ENCODE measurements at regions not wholly inside any gene's neighbourhood (a gene's known extent, or its start where the extent isn't known, plus 50 kb on each side); places are given as distances from the start of the nearest gene placed in this dataset.

GRCh38 chr2:46825939-46826568 is 89.6 kb downstream of the MCFD2 start:
- DNase-seq (ENCODE audit: low spot score): no peak
- no peak for ATAC-seq (ENCODE audit: low FRiP score)
- TF ChIP-seq CTCF (IDR thresholded peaks at IDR 0.05): no peak

- TF ChIP-seq CTCF (IDR thresholded peaks at IDR 0.05): no peak
- no peak for DNase-seq (ENCODE audit: low spot score)
- ATAC-seq (ENCODE audit: low FRiP score): no peak
Observed at GRCh38 chr2:46825231-46825938, 90.2 kb downstream of the MCFD2 start.

GRCh38 chr2:46824611-46825010 is 91.0 kb downstream of the MCFD2 start:
- no peak for TF ChIP-seq CTCF (IDR thresholded peaks at IDR 0.05)
- DNase-seq (ENCODE audit: low spot score) (no peak), ATAC-seq (ENCODE audit: low FRiP score) (no peak)

GRCh38 chr2:46821600-46821999 is 94.0 kb downstream of the MCFD2 start:
- DNase-seq (ENCODE audit: low spot score) (no peak), ATAC-seq (ENCODE audit: low FRiP score) (no peak)
- TF ChIP-seq CTCF (IDR thresholded peaks at IDR 0.05): no peak

GRCh38 chr2:46818819-46819218 is 96.8 kb downstream of the MCFD2 start:
- TF ChIP-seq CTCF (IDR thresholded peaks at IDR 0.05): no peak

GRCh38 chr2:46818141-46818621 is 97.4 kb downstream of the MCFD2 start:
- no peak for TF ChIP-seq CTCF (IDR thresholded peaks at IDR 0.05)
- ATAC-seq (ENCODE audit: low FRiP score) (no peak), DNase-seq (ENCODE audit: low spot score) (no peak)

More at GRCh38 chr2:46818819-46819218, 96.8 kb downstream of the MCFD2 start:
- DNase-seq (ENCODE audit: low spot score): no peak
- ATAC-seq (ENCODE audit: low FRiP score): no peak

All from omental fat pad (tissue), 3 donors.